ENCODE measurements at regions not wholly inside any gene's neighbourhood (a gene's known extent, or its start where the extent isn't known, plus 50 kb on each side); places are given as distances from the start of the nearest gene placed in this dataset.

DNA sequence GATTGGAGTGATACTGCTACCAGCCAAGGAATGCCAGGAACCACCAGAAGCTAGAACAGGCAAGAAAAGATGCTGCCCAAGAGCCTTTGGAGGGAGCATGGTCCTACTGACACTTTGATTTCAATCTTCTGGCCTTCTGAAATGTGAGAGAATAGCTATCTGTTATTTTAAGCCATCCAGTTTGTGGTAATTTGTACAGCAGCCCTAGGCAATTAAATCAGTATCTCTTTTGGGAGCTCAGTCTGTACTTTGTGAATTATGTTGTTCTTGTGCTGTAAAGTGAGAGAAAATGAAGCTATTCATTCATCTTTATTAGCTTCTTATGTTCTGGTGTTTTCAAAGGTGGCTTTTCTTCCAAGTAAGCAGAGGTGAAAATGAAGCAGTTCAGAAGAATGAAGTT, 381.3 kb downstream of the PDCD6IP start:
- TF ChIP-seq POLR2A (IDR thresholded peaks at IDR 0.05): no peak
- TF ChIP-seq, protein P1, sequence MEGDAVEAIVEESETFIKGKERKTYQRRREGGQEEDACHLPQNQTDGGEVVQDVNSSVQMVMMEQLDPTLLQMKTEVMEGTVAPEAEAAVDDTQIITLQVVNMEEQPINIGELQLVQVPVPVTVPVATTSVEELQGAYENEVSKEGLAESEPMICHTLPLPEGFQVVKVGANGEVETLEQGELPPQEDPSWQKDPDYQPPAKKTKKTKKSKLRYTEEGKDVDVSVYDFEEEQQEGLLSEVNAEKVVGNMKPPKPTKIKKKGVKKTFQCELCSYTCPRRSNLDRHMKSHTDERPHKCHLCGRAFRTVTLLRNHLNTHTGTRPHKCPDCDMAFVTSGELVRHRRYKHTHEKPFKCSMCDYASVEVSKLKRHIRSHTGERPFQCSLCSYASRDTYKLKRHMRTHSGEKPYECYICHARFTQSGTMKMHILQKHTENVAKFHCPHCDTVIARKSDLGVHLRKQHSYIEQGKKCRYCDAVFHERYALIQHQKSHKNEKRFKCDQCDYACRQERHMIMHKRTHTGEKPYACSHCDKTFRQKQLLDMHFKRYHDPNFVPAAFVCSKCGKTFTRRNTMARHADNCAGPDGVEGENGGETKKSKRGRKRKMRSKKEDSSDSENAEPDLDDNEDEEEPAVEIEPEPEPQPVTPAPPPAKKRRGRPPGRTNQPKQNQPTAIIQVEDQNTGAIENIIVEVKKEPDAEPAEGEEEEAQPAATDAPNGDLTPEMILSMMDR (IDR thresholded peaks at IDR 0.05): no peak

All from esophagus squamous epithelium (tissue), 4 donors.